Osteocyte (in vitro differentiated cells): ENCODE measurements at regions not wholly inside any gene's neighbourhood (a gene's known extent, or its start where the extent isn't known, plus 50 kb on each side); places are given as distances from the start of the nearest gene placed in this dataset.

ENCODE experiments used
- DNase-seq: peaks from one replicate; pipeline ENCODE4 v3.0.0; 2021; ENCODE audit warnings: mixed read lengths; ENCODE audit not compliant: unreplicated experiment; ENCODE audit errors: extremely low spot score
- H3K27ac Mint-ChIP-seq: one replicate; pipeline ENCODE4 v1.8.0; 2021; ENCODE audit warnings: mild to moderate bottlenecking, mixed read lengths; ENCODE audit not compliant: unreplicated experiment
- H3K27me3 Mint-ChIP-seq: one replicate; pipeline ENCODE4 v1.8.0; 2021; ENCODE audit warnings: mixed read lengths; ENCODE audit not compliant: unreplicated experiment
- H3K36me3 Mint-ChIP-seq: one replicate; pipeline ENCODE4 v1.8.0; 2021; ENCODE audit warnings: mixed read lengths; ENCODE audit not compliant: unreplicated experiment
- H3K4me1 Mint-ChIP-seq: one replicate; pipeline ENCODE4 v1.8.0; 2021; ENCODE audit warnings: mixed read lengths; ENCODE audit not compliant: unreplicated experiment
- H3K4me3 Mint-ChIP-seq: one replicate; pipeline ENCODE4 v1.8.0; 2021; ENCODE audit warnings: mild to moderate bottlenecking, moderate library complexity, mixed read lengths; ENCODE audit not compliant: unreplicated experiment
- H3K9me3 Mint-ChIP-seq: one replicate; pipeline ENCODE4 v1.8.0; 2021; ENCODE audit warnings: mixed read lengths; ENCODE audit not compliant: unreplicated experiment
- TF ChIP-seq, protein P1 (sequence below): fragments of 200-600 bp; sonication (generic); IDR thresholded peaks from 2 replicates; pipeline ENCODE4 v1.5.0; 2021; ENCODE audit warnings: antibody characterized with exemption, mild to moderate bottlenecking, moderate library complexity

DNA sequence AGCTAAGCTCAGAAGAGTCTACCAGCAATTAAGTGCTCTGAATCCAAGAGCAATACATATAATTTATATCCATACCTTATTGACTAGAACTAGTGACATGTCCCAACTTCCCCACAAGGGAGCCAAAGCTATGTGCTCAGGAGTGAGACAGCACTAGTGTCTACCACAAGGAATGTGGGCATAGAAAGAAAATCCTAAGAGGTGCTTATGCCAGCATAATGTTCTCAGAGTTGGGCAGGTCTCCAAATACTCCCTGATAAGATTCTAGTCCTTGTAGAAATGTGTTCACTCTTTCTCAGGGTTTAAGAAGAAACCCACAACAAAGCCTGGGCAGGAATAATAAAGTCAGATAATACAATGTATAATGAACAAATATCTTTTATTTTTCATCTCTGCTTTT, 275.1 kb downstream of the BRINP1 start:
- TF ChIP-seq, protein P1, sequence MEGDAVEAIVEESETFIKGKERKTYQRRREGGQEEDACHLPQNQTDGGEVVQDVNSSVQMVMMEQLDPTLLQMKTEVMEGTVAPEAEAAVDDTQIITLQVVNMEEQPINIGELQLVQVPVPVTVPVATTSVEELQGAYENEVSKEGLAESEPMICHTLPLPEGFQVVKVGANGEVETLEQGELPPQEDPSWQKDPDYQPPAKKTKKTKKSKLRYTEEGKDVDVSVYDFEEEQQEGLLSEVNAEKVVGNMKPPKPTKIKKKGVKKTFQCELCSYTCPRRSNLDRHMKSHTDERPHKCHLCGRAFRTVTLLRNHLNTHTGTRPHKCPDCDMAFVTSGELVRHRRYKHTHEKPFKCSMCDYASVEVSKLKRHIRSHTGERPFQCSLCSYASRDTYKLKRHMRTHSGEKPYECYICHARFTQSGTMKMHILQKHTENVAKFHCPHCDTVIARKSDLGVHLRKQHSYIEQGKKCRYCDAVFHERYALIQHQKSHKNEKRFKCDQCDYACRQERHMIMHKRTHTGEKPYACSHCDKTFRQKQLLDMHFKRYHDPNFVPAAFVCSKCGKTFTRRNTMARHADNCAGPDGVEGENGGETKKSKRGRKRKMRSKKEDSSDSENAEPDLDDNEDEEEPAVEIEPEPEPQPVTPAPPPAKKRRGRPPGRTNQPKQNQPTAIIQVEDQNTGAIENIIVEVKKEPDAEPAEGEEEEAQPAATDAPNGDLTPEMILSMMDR: no peak
- H3K36me3 Mint-ChIP-seq: no peaks in the 10 kb centered on the region
- no peaks in the 10 kb centered on the region for H3K4me1 Mint-ChIP-seq
- H3K27ac Mint-ChIP-seq: no peak overlapping the region
- H3K4me3 Mint-ChIP-seq: no peak overlapping the region
- peaks cover 4% of the 10 kb centered on the region for H3K9me3 Mint-ChIP-seq
- H3K27me3 Mint-ChIP-seq: no peaks in the 10 kb centered on the region
- no peak for DNase-seq

DNA sequence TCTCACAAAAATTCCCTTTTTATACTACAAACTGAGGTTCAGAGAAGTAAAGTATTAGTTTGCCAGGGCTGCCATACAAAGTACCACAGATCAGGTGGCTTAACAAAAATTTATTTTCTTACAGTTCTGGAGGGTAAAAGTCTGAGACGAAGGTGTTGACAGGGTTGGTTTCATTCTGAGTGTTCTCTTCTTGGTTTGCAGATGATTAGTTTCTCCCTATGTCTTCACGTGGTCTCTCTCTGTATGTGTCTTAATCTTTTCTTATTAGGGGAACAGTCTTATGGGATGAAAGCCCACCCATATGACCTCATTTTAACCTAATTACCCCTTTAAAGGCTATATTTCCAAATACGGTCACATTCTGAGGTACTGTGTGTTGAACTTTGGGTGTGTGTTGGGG, 274.2 kb downstream of the BRINP1 start:
- H3K27me3 Mint-ChIP-seq: no peaks in the 10 kb centered on the region

DNA sequence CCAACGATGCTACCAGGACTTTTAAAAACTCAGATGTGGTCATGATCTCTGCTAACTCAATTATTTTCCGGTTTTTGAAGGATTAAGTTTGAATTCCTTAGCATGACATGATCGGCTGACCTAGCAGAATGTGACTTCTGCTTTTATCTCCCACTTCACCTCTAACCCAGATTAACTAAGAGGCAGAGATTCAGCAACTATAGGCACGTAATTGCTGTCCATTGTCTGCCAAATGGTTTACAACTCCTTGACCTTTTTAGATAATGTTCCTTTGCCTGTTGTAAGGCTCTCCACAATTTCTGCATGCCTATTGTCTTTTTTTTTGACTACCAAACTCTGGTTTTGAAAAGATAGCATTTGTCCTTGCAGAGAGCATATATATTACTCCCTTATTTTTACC, 268.2 kb downstream of the BRINP1 start:
- Mint-ChIP-seq H3K27me3 (no peaks in the 10 kb centered on the region), H3K36me3 (no peaks in the 10 kb centered on the region), H3K27ac (no peak overlapping the region), H3K9me3 (peaks cover 6% of the 10 kb centered on the region), H3K4me3 (no peak overlapping the region), H3K4me1 (no peaks in the 10 kb centered on the region)
- TF ChIP-seq, protein P1: no peak
- DNase-seq: no peak

More for the DNA sequence above, 274.2 kb downstream of the BRINP1 start:
- TF ChIP-seq, protein P1: no peak
- H3K4me1 Mint-ChIP-seq: no peaks in the 10 kb centered on the region
- H3K36me3 Mint-ChIP-seq: no peaks in the 10 kb centered on the region
- DNase-seq: no peak
- H3K27ac Mint-ChIP-seq: no peak overlapping the region
- peaks cover 4% of the 10 kb centered on the region for H3K9me3 Mint-ChIP-seq
- H3K4me3 Mint-ChIP-seq: no peak overlapping the region

DNA sequence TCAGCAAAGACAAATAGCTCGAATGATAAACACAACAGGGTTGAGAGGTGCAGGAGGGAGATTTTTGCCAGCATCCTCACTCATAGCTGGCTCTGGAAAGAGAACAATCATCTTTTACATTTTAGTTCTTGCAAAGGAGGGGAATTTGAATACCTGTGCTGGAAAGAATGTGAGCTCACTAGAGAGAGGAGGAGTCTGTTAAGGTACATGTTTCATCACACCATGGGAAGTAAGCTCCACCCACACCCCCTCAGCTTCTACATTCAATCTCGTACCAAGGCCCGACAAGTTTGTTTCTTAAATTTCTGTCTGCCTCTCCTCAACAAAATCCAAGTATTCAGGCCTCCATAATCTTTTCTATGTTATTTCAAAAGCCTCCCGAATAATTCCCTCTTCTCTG, 254.6 kb downstream of the BRINP1 start:
- H3K4me1 Mint-ChIP-seq: no peaks in the 10 kb centered on the region
- TF ChIP-seq, protein P1: no peak
- no peak for DNase-seq
- no peak overlapping the region for H3K27ac Mint-ChIP-seq
- H3K9me3 Mint-ChIP-seq: peaks cover 3% of the 10 kb centered on the region
- no peak overlapping the region for H3K4me3 Mint-ChIP-seq
- H3K27me3 Mint-ChIP-seq: no peaks in the 10 kb centered on the region
- H3K36me3 Mint-ChIP-seq: no peaks in the 10 kb centered on the region
